K562 (cell line): ENCODE measurements at regions not wholly inside any gene's neighbourhood (a gene's known extent, or its start where the extent isn't known, plus 50 kb on each side); places are given as distances from the start of the nearest gene placed in this dataset.

Source experiments
- ATAC-seq: fragments of 200-7000 bp; cut with Tn5 transposase; 3 replicates; pipeline ENCODE4 v1.9.1; 2020; ENCODE audit warnings: moderate library complexity
- BruUV-seq: library from RNA; stranded (reverse); fragments of 400-500 nt; replicated peaks from 2 replicates; lab custom pipeline; 2021; lab: Mats Ljungman, UMichigan
- CTCF ChIA-PET: fragments of 300-600 bp; formaldehyde crosslinking; extraction: SDS; loops from one replicate; lab custom pipeline; 2021; ENCODE audit warnings: low intra/inter-chr PET ratio; lab: Yijun Ruan, JAX
- POLR2A ChIA-PET: fragments of 300-600, 350-650 bp; sonication (Branson Sonifier 250); formaldehyde crosslinking; extraction: SDS; loops from one replicate; lab custom pipeline; 2021; ENCODE audit warnings: antibody characterized with exemption, inconsistent platforms; lab: Yijun Ruan, JAX
- DNase-seq, 4 experiments: peaks; one replicate each; pipeline versions ENCODE4 v3.0.0 to v3.0.0-alpha.2; 2011 to 2018; ENCODE audit warnings: low spot score in 3 of 4, mixed read lengths in 3 of 4; ENCODE audit errors: extremely low read depth in 1 of 4
- FAIRE-seq: peaks from 2 replicates; lab custom pipeline; 2011; peaks lifted over from hg19 to GRCh38; lab: Jason Lieb, UNC
- H2AFZ ChIP-seq: 2 replicates; pipeline ENCODE4 v1.6.0; 2011; ENCODE audit warnings: low read depth, low read length, control low read depth, inconsistent platforms
- H3K27ac ChIP-seq: fragments of 200-600 bp; 3 replicates; pipeline ENCODE4 v1.8.0; 2011; ENCODE audit warnings: low read depth, mild to moderate bottlenecking, control low read depth, inconsistent platforms, low read length, moderate library complexity, mixed read lengths; ENCODE audit errors: extremely low read depth
- H3K27me3 ChIP-seq, 2 experiments: fragments of 300-600 bp in 1 of 2; 2 replicates in 1 of 2; 3 replicates in 1 of 2; pipeline versions ENCODE4 v1.6.0 to v1.8.0; 2011; ENCODE audit warnings: inconsistent platforms in 2 of 2, low read length in 2 of 2, mild to moderate bottlenecking in 1 of 2, mixed read lengths in 1 of 2, moderate library complexity in 1 of 2; ENCODE audit not compliant: control insufficient read depth in 2 of 2, insufficient read depth in 2 of 2
- H3K36me3 ChIP-seq: fragments of 300-600 bp; 3 replicates; pipeline ENCODE4 v1.8.0; 2011; ENCODE audit warnings: mild to moderate bottlenecking, low read length, inconsistent platforms; ENCODE audit not compliant: control insufficient read depth, insufficient read depth
- H3K4me1 ChIP-seq, 2 experiments: fragments of 200-600 bp in 1 of 2; replicated peaks in 1 of 2; 2 replicates in 1 of 2; 3 replicates in 1 of 2; pipeline versions ENCODE4 v1.5.1 to v1.8.0; 2011; ENCODE audit warnings: inconsistent platforms in 2 of 2, low read length in 2 of 2, mild to moderate bottlenecking in 1 of 2, mixed read lengths in 1 of 2, moderate library complexity in 1 of 2; ENCODE audit not compliant: control insufficient read depth in 2 of 2, insufficient read depth in 2 of 2
- H3K4me2 ChIP-seq: 2 replicates; pipeline ENCODE4 v1.6.1; 2011; ENCODE audit warnings: low read length, control low read depth, inconsistent platforms, mixed read lengths; ENCODE audit not compliant: insufficient read depth
- H3K4me3 ChIP-seq: fragments of 200-600 bp; sonication (generic), shearing (Covaris generic); 2 replicates; pipeline ENCODE4 v1.5.1; 2016; ENCODE audit warnings: control low read depth, inconsistent platforms
- H3K79me2 ChIP-seq: fragments of 200-600 bp; 3 replicates; pipeline ENCODE4 v1.8.0; 2011; ENCODE audit warnings: low read length, inconsistent platforms; ENCODE audit not compliant: control insufficient read depth, insufficient read depth
- H3K9ac ChIP-seq, 2 experiments: 2 replicates each; pipeline versions ENCODE4 v1.6.0 to v1.6.1; 2011; ENCODE audit warnings: low read depth in 2 of 2, low read length in 2 of 2, control low read depth in 1 of 2, inconsistent platforms in 1 of 2, mild to moderate bottlenecking in 1 of 2, mixed read lengths in 1 of 2; ENCODE audit not compliant: insufficient read depth in 1 of 2
- H3K9me1 ChIP-seq: one replicate; pipeline ENCODE4 v1.6.0; 2011; ENCODE audit warnings: inconsistent platforms, mild to moderate bottlenecking, low read length, moderate library complexity; ENCODE audit not compliant: control insufficient read depth, insufficient read depth
- H3K9me3 ChIP-seq: replicated peaks from 2 replicates; pipeline ENCODE4 v1.5.1; 2011; ENCODE audit warnings: low read depth, low read length, inconsistent platforms; ENCODE audit not compliant: control insufficient read depth, insufficient read depth
- H4K20me1 ChIP-seq: replicated peaks from 2 replicates; pipeline ENCODE4 v1.6.1; 2011; ENCODE audit warnings: low read length, inconsistent platforms, mixed read lengths; ENCODE audit not compliant: control insufficient read depth, insufficient read depth
- HCFC1 ChIP-seq: IDR thresholded peaks from 2 replicates; pipeline ENCODE4 v1.6.1; 2012; ENCODE audit warnings: low read depth, low read length, improper control_type of control experiment
- LARP7 ChIP-seq: fragments of 450-650 bp; IDR thresholded peaks from 2 replicates; pipeline ENCODE4 v1.6.1; 2016
- MAFK ChIP-seq: IDR thresholded peaks from 2 replicates; pipeline ENCODE4 v1.6.1; 2011; ENCODE audit warnings: low read length, improper control_type of control experiment
- SMARCA4 ChIP-seq: fragments of 450-650 bp; IDR thresholded peaks from 2 replicates; pipeline ENCODE4 v1.6.1; 2016
- SRSF3 ChIP-seq: fragments of 200-400 bp; formaldehyde crosslinking; IDR thresholded peaks from 2 replicates; pipeline ENCODE4 v1.6.1; 2016; ENCODE audit warnings: mild to moderate bottlenecking, low read length, moderate library complexity; ENCODE audit not compliant: insufficient read depth
- ZNF232 ChIP-seq: sonication (generic); formaldehyde crosslinking; IDR thresholded peaks from 2 replicates; pipeline ENCODE4 v1.8.0; 2022; ENCODE audit warnings: mild to moderate bottlenecking, missing genetic modification reagents
- ZNF253 ChIP-seq: fragments of 250-450 bp; sonication (Bioruptor Pico); conservative IDR thresholded peaks from 2 replicates; pipeline ENCODE4 v1.6.1; 2021; ENCODE audit warnings: mild to moderate bottlenecking
- ZNF551 ChIP-seq: fragments of 250-450 bp; sonication (Bioruptor Pico); IDR thresholded peaks from 2 replicates; pipeline ENCODE4 v1.5.0; 2021; ENCODE audit warnings: mild to moderate bottlenecking, moderate library complexity
- WGBS: fragments of 100-300 bp; shearing (Covaris generic); methylation state at CpG from one replicate; pipeline ENCODE4 v1.1.6; 2016; ENCODE audit warnings: low coverage, mixed read lengths; ENCODE audit not compliant: insufficient coverage; ENCODE audit errors: missing lambda C conversion rate; 5-methylcytosine and 5-hydroxymethylcytosine counted together
- in situ Hi-C: fragments of 300-500 bp; cut with MboI; formaldehyde crosslinking; loops from 4 replicates; pipeline ENCODE4 v1.15.0; 2018; ENCODE audit warnings: inconsistent platforms, mixed read lengths
- intact Hi-C: fragments of 100-400 bp; cut with micrococcal nuclease; formaldehyde crosslinking; loops from 2 replicates; pipeline ENCODE4 v1.14.2; 2022
- TF ChIP-seq, protein P1 (sequence below): fragments of 250-450 bp; sonication (Bioruptor Pico); IDR thresholded peaks from 2 replicates; pipeline ENCODE4 v1.4.0; 2020

DNA sequence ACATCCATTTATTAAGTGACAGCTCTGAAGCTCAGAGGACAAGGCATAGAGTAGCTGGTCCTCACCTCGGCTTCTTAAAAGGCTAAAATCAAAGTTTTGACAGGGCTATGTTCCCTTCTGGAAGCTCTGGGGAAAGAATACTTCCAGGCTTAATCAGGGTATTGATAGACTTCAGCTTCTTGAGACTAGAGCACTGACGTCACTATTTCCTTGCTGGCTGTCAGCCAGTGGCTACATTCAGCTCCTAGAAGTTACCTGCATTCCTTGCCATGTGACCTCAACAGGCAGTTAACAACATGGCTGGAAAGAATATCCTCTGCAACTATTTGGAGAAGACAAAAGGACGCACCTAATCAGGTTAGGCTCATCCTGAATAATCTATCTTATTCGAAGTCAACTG is 1144.8 kb downstream of the ADGRL3 start (continued):
- TF ChIP-seq, protein P1, sequence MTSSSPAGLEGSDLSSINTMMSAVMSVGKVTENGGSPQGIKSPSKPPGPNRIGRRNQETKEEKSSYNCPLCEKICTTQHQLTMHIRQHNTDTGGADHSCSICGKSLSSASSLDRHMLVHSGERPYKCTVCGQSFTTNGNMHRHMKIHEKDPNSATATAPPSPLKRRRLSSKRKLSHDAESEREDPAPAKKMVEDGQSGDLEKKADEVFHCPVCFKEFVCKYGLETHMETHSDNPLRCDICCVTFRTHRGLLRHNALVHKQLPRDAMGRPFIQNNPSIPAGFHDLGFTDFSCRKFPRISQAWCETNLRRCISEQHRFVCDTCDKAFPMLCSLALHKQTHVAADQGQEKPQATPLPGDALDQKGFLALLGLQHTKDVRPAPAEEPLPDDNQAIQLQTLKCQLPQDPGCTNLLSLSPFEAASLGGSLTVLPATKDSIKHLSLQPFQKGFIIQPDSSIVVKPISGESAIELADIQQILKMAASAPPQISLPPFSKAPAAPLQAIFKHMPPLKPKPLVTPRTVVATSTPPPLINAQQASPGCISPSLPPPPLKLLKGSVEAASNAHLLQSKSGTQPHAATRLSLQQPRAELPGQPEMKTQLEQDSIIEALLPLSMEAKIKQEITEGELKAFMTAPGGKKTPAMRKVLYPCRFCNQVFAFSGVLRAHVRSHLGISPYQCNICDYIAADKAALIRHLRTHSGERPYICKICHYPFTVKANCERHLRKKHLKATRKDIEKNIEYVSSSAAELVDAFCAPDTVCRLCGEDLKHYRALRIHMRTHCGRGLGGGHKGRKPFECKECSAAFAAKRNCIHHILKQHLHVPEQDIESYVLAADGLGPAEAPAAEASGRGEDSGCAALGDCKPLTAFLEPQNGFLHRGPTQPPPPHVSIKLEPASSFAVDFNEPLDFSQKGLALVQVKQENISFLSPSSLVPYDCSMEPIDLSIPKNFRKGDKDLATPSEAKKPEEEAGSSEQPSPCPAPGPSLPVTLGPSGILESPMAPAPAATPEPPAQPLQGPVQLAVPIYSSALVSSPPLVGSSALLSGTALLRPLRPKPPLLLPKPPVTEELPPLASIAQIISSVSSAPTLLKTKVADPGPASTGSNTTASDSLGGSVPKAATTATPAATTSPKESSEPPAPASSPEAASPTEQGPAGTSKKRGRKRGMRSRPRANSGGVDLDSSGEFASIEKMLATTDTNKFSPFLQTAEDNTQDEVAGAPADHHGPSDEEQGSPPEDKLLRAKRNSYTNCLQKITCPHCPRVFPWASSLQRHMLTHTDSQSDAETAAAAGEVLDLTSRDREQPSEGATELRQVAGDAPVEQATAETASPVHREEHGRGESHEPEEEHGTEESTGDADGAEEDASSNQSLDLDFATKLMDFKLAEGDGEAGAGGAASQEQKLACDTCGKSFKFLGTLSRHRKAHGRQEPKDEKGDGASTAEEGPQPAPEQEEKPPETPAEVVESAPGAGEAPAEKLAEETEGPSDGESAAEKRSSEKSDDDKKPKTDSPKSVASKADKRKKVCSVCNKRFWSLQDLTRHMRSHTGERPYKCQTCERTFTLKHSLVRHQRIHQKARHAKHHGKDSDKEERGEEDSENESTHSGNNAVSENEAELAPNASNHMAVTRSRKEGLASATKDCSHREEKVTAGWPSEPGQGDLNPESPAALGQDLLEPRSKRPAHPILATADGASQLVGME (CRISPR knock-in tag): no peak
- TF ChIP-seq LARP7 (no peak), MAFK (no peak), SMARCA4 (no peak)

DNA sequence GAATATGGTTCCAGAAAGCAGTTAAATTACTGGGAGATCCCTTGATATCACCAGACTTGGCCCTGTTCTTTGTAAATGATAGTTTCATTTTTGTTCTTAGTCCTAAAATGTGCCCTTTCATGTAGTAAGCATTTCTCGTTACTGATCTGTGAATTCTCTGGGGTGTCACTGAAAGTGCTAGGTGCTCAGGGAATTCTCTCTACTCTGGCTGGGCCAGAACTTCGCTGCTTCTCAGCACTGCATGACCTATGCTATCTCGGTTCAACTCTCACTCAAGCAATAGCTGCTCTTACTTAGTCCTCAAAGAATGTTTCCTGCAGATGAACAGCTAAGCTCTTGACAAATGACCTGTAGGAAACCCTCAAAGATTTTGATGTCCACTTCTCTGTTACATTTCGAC is 1144.3 kb downstream of the ADGRL3 start:
- Histone ChIP-seq H3K36me3 (no peaks in the 10 kb centered on the region), H4K20me1 (no peaks in the 10 kb centered on the region), H3K27me3 (no peaks in the 10 kb centered on the region), H3K9ac (no peak overlapping the region), H2AFZ (no peak overlapping the region), H3K79me2 (no peaks in the 10 kb centered on the region), H3K27ac (no peak overlapping the region), H3K9me3 (0 out of 2 replicates have a peak, but pooled peaks cover 2% of the 10 kb centered on the region), H3K9me1 (no peaks in the 10 kb centered on the region), H3K4me1 (no peaks in the 10 kb centered on the region), H3K4me3 (no peak overlapping the region), H3K4me2 (no peak overlapping the region)
- POLR2A ChIA-PET: no interaction called here
- intact Hi-C loops (no loop called here), in situ Hi-C loops (no loop called here)
- CTCF ChIA-PET: no interaction called here
- no peak for TF ChIP-seq SRSF3
- no peak for TF ChIP-seq ZNF551 (CRISPR knock-in tag)
- TF ChIP-seq ZNF253 (CRISPR knock-in tag): no peak
- no peak for TF ChIP-seq ZNF232 (CRISPR knock-in tag)
- no peak for TF ChIP-seq HCFC1
- no peak for DNase-seq
- WGBS: 7% methylated on average over 4 of the region's 4 CpGs
- BruUV-seq: no TSS peak
- FAIRE-seq: no peak
- ATAC-seq: no peak
